Transverse colon (tissue), 4 donors: ENCODE measurements at regions not wholly inside any gene's neighbourhood (a gene's known extent, or its start where the extent isn't known, plus 50 kb on each side); places are given as distances from the start of the nearest gene placed in this dataset.
A peak's percentile ranks its signal among the peaks of the same experiment; 100 is the strongest.

Experiments used
- DNase-seq: peaks from one replicate; pipeline ENCODE4 v3.0.0-alpha.2; 2019
- H3K27ac ChIP-seq, 4 donors: fragments of 200-600 bp; sonication (generic); 2 replicates each; pipeline ENCODE4 v1.5.1; 2016 to 2018; ENCODE audit warnings: inconsistent platforms in 4 of 4
- H3K27me3 ChIP-seq: fragments of 200-600 bp; sonication (generic); 2 replicates; pipeline ENCODE4 v1.5.1; 2017; ENCODE audit warnings: inconsistent platforms
- H3K36me3 ChIP-seq, 4 donors: fragments of 200-600 bp; sonication (generic); 2 replicates each; pipeline ENCODE4 v1.5.1; 2017 to 2019; ENCODE audit warnings: inconsistent platforms in 4 of 4
- H3K4me1 ChIP-seq, 4 donors: fragments of 200-600 bp; sonication (generic); 2 replicates each; pipeline ENCODE4 v1.5.1; 2017 to 2020; ENCODE audit warnings: inconsistent platforms in 4 of 4
- H3K4me3 ChIP-seq, 4 donors: fragments of 200-600 bp; sonication (generic); 1 replicate in 1 of 4; 2 replicates in 3 of 4; pipeline versions ENCODE4 v1.5.1 to v1.6.1; 2017 to 2019; ENCODE audit warnings: inconsistent platforms in 4 of 4
- H3K9me3 ChIP-seq, 2 donors: fragments of 200-600 bp; sonication (generic); 2 replicates each; pipeline ENCODE4 v1.5.1; 2017 to 2019; ENCODE audit warnings: inconsistent platforms in 2 of 2
- EP300 ChIP-seq: sonication (generic); formaldehyde crosslinking; IDR thresholded peaks from one replicate; pipeline ENCODE4 v1.6.1; 2017; ENCODE audit warnings: antibody characterized with exemption, low read depth
- POLR2A ChIP-seq: fragments of 450-650 bp; IDR thresholded peaks from one replicate; pipeline ENCODE4 v1.6.1; 2016; ENCODE audit warnings: antibody characterized with exemption, mild to moderate bottlenecking, moderate library complexity
- POLR2AphosphoS5 ChIP-seq, 3 donors: sonication (generic); formaldehyde crosslinking; IDR thresholded peaks; one replicate each; pipeline ENCODE4 v1.6.1; 2016; ENCODE audit warnings: antibody characterized with exemption in 3 of 3
- WGBS, 2 donors: methylation state at CpG; one replicate each; pipeline ENCODE4 v1.1.5; 2018; ENCODE audit warnings: low coverage in 1 of 2; 5-methylcytosine and 5-hydroxymethylcytosine counted together
- in situ Hi-C, 4 donors: fragments of 200-750 bp; cut with MboI; loops; one replicate each; pipeline versions ENCODE4 v1.15.0 to v1.15.1; 2017; ENCODE audit warnings: low sequenced_read_pairs in 3 of 4, low pct_ligation_motif_present in 1 of 4, low pct_unique_long_range_greater_than_20kb in 1 of 4
- intact Hi-C: fragments of 100-400 bp; cut with DNase I; formaldehyde crosslinking; loops from one replicate; pipeline ENCODE4 v1.15.1; 2023; ENCODE audit warnings: low total_unique reads
- TF ChIP-seq, protein P1 (sequence below), 5 experiments: fragments of 200-600 bp in 3 of 5; fragments of 450-650 bp in 2 of 5; sonication (generic) in 3 of 5; IDR thresholded peaks; 1 replicate in 2 of 5; 2 replicates in 3 of 5; pipeline ENCODE4 v1.5.1; 2016 to 2017; ENCODE audit warnings: antibody characterized with exemption in 5 of 5, inconsistent platforms in 3 of 5, mild to moderate bottlenecking in 2 of 5, moderate library complexity in 1 of 5

DNA sequence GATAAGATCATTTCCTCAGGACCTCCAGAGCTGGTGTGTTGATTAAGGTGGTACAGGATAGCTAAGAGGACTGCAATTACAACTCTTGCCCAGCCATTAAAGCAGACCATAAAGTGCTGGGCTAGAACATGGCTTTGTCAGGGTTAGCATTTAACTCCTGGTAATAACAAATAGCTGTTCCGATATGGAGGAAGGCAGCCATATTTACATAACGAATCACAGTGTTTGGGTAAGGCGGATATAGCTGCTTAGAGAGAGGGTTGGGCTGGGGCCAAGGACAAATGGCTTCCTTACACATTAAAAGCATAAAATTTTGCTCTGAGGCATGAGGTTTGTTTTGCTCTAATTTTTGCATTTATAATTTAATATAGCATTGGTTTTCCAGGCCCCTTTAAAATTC lies 297.7 kb upstream of the DDHD1 start:
- peaks cover 0 to 19% (median 17%) of the 10 kb centered on the region in 4 donors for H3K4me1 ChIP-seq
- intact Hi-C loops, result no loop called here
- no peaks in the 10 kb centered on the region for H3K27me3 ChIP-seq
- TF ChIP-seq POLR2A (no peak), EP300 (no peak), POLR2AphosphoS5 (IDR thresholded peaks at IDR 0.05) (no peak)
- TF ChIP-seq, protein P1, sequence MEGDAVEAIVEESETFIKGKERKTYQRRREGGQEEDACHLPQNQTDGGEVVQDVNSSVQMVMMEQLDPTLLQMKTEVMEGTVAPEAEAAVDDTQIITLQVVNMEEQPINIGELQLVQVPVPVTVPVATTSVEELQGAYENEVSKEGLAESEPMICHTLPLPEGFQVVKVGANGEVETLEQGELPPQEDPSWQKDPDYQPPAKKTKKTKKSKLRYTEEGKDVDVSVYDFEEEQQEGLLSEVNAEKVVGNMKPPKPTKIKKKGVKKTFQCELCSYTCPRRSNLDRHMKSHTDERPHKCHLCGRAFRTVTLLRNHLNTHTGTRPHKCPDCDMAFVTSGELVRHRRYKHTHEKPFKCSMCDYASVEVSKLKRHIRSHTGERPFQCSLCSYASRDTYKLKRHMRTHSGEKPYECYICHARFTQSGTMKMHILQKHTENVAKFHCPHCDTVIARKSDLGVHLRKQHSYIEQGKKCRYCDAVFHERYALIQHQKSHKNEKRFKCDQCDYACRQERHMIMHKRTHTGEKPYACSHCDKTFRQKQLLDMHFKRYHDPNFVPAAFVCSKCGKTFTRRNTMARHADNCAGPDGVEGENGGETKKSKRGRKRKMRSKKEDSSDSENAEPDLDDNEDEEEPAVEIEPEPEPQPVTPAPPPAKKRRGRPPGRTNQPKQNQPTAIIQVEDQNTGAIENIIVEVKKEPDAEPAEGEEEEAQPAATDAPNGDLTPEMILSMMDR (IDR thresholded peaks at IDR 0.05), result no peak
- peak overlapping the region in 3 of 4 donors; percentile 31 to 59 (median 49) for H3K27ac ChIP-seq
- WGBS, 2 donors, result 40 to 43% methylated on average over 3 of the region's 3 CpGs
- H3K9me3 ChIP-seq, result no peaks in the 10 kb centered on the region
- peak; percentile 45 for DNase-seq
- no peak overlapping the region for H3K4me3 ChIP-seq
- H3K36me3 ChIP-seq, result no peaks in the 10 kb centered on the region
- in situ Hi-C loops, result no loop called here

DNA sequence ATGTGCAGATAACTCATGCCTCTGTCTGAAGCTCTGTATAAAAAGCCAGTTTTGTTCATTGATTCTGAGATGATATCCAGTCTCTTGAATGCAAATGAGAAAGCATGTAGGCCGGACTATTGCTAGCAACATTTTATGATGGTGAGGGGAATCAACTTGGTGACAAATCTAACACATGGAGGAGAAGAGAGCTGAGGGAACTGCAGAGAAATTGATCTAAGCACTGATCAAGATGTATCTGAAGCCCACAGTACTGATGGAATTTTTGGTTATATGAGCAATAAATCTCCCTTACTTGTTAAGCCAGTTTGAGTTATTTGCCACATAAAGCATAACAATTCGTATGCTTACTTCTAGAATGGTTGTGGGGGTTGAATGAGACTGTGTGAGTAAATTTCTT lies 295.6 kb upstream of the DDHD1 start:
- no peaks in the 10 kb centered on the region for H3K36me3 ChIP-seq
- H3K4me1 ChIP-seq, result peaks cover 0 to 19% (median 17%) of the 10 kb centered on the region in 4 donors
- DNase-seq, result no peak
- no peak overlapping the region for H3K4me3 ChIP-seq
- intact Hi-C loops, result no loop called here
- no peaks in the 10 kb centered on the region for H3K27me3 ChIP-seq
- TF ChIP-seq, protein P1 (IDR thresholded peaks at IDR 0.05), result no peak
- TF ChIP-seq EP300, result no peak
- no peak for TF ChIP-seq POLR2A
- no peak for TF ChIP-seq POLR2AphosphoS5 (IDR thresholded peaks at IDR 0.05)
- H3K27ac ChIP-seq, result no peak overlapping the region
- 63 to 73% methylated on average over 1 to 2 of the region's 2 CpGs for WGBS, 2 donors
- in situ Hi-C loops, result loop anchor here in 1 of 4 donors (25.0 kb wide), 1 partner anchor 889 kb away; no protein-coding TSS in a partner anchor
- H3K9me3 ChIP-seq, result no peaks in the 10 kb centered on the region

DNA sequence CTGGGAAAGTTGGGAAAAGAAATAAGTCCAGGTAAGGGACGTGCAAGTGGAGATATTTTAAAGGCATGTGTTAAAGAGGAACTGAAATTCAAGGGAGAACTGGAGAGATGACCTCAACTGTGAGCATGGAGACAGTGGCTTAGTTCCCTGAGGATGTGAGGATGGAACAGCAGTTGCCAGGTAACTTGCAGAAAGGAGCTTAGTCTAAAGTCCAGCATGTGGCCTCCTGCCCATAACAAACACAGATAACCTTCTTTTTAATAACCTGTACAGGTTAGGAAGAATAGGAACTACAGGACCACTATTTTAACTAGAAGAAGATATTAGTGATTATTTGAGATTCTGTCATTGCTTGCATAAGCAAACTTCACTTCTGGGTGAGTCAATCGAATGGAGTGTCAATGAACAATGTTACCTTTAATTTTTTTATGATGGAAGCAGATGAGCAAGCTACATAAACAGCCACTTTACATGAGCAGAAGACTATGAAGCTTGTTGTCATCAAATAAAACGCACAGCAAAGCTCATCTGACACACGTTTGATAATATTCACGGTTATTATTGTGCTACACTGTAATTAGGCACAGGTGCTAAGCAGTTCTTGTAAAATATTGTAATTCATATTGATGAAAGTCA lies 291.7 kb upstream of the DDHD1 start:
- Histone ChIP-seq H3K9me3 (no peaks in the 10 kb centered on the region), H3K27ac (no peak overlapping the region), H3K36me3 (no peaks in the 10 kb centered on the region), H3K27me3 (no peaks in the 10 kb centered on the region), H3K4me3 (no peak overlapping the region), H3K4me1 (no peaks in the 10 kb centered on the region)
- WGBS, 2 donors, result 83 to 84% methylated on average over 4 to 5 of the region's 5 CpGs
- no peak for DNase-seq
- TF ChIP-seq EP300 (no peak), POLR2A (no peak), POLR2AphosphoS5 (IDR thresholded peaks at IDR 0.05) (no peak)
- TF ChIP-seq, protein P1 (IDR thresholded peaks at IDR 0.05), result no peak
- intact Hi-C loops (no loop called here), in situ Hi-C loops (loop anchor here in 1 of 4 donors (25.0 kb wide), 1 partner anchor 893 kb away; no protein-coding TSS in a partner anchor)

DNA sequence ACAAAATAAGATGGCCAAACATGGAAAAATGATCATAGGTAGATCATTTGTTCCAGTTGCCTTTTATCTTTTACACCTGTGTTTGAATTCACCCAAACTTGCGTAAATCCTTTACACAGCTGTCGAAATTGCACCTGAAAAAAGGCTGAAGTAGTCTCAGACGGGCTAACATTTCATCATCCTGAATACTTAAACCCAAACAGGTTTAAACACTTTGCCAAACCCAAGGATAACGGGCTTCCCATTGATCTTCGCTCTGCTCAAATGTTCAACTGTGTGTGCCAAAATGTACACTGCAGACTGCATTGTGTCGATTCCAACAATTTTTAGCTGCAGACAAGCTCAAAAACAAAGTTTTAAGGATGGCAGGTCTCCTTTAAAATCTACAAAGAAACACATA lies 288.7 kb upstream of the DDHD1 start:
- Histone ChIP-seq H3K36me3 (no peaks in the 10 kb centered on the region), H3K4me1 (no peaks in the 10 kb centered on the region), H3K27me3 (no peaks in the 10 kb centered on the region), H3K9me3 (no peaks in the 10 kb centered on the region), H3K27ac (no peak overlapping the region), H3K4me3 (no peak overlapping the region)
- intact Hi-C loops (no loop called here), in situ Hi-C loops (loop anchor here in 1 of 4 donors (25.0 kb wide), 1 partner anchor 896 kb away; no protein-coding TSS in a partner anchor)
- no peak for DNase-seq
- no peak for TF ChIP-seq EP300
- no peak for TF ChIP-seq POLR2A
- TF ChIP-seq, protein P1 (IDR thresholded peaks at IDR 0.05), result no peak
- TF ChIP-seq POLR2AphosphoS5 (IDR thresholded peaks at IDR 0.05), result no peak
- WGBS, 2 donors, result 72 to 81% methylated on average over 3 to 6 of the region's 6 CpGs
